Activated gamma-delta T cell treated with Interleukin-2 at 50 U/mL for 16 hours (primary cell): ENCODE measurements at regions not wholly inside any gene's neighbourhood (a gene's known extent, or its start where the extent isn't known, plus 50 kb on each side); places are given as distances from the start of the nearest gene placed in this dataset.

Experiments used
- DNase-seq: peaks from one replicate; pipeline ENCODE4 v3.0.0-alpha.2; 2020

- no peak for DNase-seq
These were observed 185.7 kb upstream of the ZPLD1 start for GRCh38 chr3:102248981-102249705.

GRCh38 chr3:102255736-102256135 lies 179.1 kb upstream of the ZPLD1 start:
- DNase-seq = no peak

GRCh38 chr3:102258666-102259227 lies 176.1 kb upstream of the ZPLD1 start:
- no peak for DNase-seq

- no peak for DNase-seq
These were observed 175.2 kb upstream of the ZPLD1 start for GRCh38 chr3:102259663-102260062.

- no peak for DNase-seq
These were observed 169.1 kb upstream of the ZPLD1 start for GRCh38 chr3:102265720-102266119.

- DNase-seq = no peak
These were observed 165.4 kb upstream of the ZPLD1 start for GRCh38 chr3:102269406-102269805.

- no peak for DNase-seq
These were observed 144.6 kb upstream of the ZPLD1 start for GRCh38 chr3:102290241-102290640.

GRCh38 chr3:102295756-102296155 lies 139.1 kb upstream of the ZPLD1 start:
- DNase-seq = no peak

- no peak for DNase-seq
These were observed 137.7 kb upstream of the ZPLD1 start for GRCh38 chr3:102297072-102297658.

- no peak for DNase-seq
These were observed 135.5 kb upstream of the ZPLD1 start for GRCh38 chr3:102299125-102299877.

GRCh38 chr3:102301155-102301880 lies 133.5 kb upstream of the ZPLD1 start:
- DNase-seq = no peak

GRCh38 chr3:102302020-102302419 lies 132.8 kb upstream of the ZPLD1 start:
- DNase-seq = no peak

GRCh38 chr3:102304550-102304949 lies 130.3 kb upstream of the ZPLD1 start:
- DNase-seq = no peak

- DNase-seq = no peak
These were observed 127.4 kb upstream of the ZPLD1 start for GRCh38 chr3:102307442-102307841.

GRCh38 chr3:102329066-102329465 lies 105.7 kb upstream of the ZPLD1 start:
- no peak for DNase-seq

GRCh38 chr3:102329561-102329960 lies 105.3 kb upstream of the ZPLD1 start:
- DNase-seq = no peak

GRCh38 chr3:102332205-102332604 lies 102.6 kb upstream of the ZPLD1 start:
- DNase-seq = no peak

GRCh38 chr3:102332934-102333333 lies 101.9 kb upstream of the ZPLD1 start:
- DNase-seq = no peak

- DNase-seq = no peak
These were observed 98.7 kb upstream of the ZPLD1 start for GRCh38 chr3:102336130-102336529.

- no peak for DNase-seq
These were observed 95.1 kb upstream of the ZPLD1 start for GRCh38 chr3:102339671-102340070.

- no peak for DNase-seq
These were observed 87.9 kb upstream of the ZPLD1 start for GRCh38 chr3:102346897-102347296.

- no peak for DNase-seq
These were observed 85.9 kb upstream of the ZPLD1 start for GRCh38 chr3:102348904-102349303.

GRCh38 chr3:102353148-102353547 lies 81.7 kb upstream of the ZPLD1 start:
- no peak for DNase-seq
